ENCODE measurements at regions not wholly inside any gene's neighbourhood (a gene's known extent, or its start where the extent isn't known, plus 50 kb on each side); places are given as distances from the start of the nearest gene placed in this dataset.

DNA sequence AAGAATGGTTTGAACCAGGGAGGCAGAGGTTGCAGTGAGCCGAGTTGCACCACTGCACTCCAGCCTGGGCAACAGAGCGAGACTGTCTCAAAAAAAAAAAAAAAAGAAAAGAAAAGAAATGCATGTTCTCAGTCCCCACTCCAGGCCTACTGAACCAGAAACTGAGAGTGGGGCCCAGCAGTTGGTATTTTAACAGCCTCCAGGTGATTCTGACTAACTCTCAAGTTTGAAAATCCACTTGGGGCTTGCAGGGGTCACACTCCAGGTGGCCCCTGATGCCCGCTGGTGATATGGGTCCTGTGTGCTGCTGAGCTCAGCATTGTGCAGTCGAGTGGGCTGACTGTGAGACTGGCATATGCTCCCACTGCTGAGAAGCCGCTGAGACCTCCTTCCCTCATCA is 133.7 kb upstream of the C2CD4B start:
- Histone ChIP-seq H3K27me3 (ENCODE audit: control insufficient read depth, insufficient read depth, low read length) (peaks cover 26% of the 10 kb centered on the region), H3K9me3 (ENCODE audit: control insufficient read depth, insufficient read depth, low read length) (no peaks in the 10 kb centered on the region), H3K27ac (ENCODE audit: low read depth, low read length) (no peak overlapping the region), H3K4me3 (ENCODE audit: low read depth, low read length) (no peak overlapping the region)
- no peak for DNase-seq (ENCODE audit: low read depth, low spot score)
- ChIA-PET CTCF (no interaction called here), POLR2A (interaction anchor here (0.6 kb wide), 1 partner anchor 70 kb away, joined by 3 read pairs; no protein-coding TSS in a partner anchor)
- TF ChIP-seq, protein P1, sequence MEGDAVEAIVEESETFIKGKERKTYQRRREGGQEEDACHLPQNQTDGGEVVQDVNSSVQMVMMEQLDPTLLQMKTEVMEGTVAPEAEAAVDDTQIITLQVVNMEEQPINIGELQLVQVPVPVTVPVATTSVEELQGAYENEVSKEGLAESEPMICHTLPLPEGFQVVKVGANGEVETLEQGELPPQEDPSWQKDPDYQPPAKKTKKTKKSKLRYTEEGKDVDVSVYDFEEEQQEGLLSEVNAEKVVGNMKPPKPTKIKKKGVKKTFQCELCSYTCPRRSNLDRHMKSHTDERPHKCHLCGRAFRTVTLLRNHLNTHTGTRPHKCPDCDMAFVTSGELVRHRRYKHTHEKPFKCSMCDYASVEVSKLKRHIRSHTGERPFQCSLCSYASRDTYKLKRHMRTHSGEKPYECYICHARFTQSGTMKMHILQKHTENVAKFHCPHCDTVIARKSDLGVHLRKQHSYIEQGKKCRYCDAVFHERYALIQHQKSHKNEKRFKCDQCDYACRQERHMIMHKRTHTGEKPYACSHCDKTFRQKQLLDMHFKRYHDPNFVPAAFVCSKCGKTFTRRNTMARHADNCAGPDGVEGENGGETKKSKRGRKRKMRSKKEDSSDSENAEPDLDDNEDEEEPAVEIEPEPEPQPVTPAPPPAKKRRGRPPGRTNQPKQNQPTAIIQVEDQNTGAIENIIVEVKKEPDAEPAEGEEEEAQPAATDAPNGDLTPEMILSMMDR (IDR thresholded peaks at IDR 0.05; ENCODE audit: low read depth, low read length), result no peak

DNA sequence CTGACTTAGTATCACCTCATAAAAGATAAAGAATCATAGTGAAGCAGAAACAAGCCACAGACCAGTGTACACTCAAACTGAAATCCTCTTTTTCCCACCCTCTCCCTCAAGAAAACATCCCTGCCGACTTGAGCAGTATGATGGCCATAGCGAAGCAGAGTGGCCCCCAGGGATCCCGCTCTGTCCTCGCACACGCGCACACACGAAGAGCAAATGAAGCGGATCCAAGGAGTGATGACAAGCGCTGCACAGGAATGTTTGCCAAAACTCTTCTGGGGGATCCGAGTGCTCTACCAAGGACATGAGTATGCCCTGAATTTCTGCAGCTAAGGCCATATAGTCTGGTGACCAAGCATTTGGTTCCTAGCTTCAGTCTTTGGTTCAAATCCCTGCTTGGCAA is 134.5 kb upstream of the C2CD4B start:
- ChIA-PET POLR2A (interaction anchor here (0.6 kb wide), 1 partner anchor 71 kb away, joined by 3 read pairs; no protein-coding TSS in a partner anchor), CTCF (no interaction called here)
- Histone ChIP-seq H3K9me3 (ENCODE audit: control insufficient read depth, insufficient read depth, low read length) (no peaks in the 10 kb centered on the region), H3K27me3 (ENCODE audit: control insufficient read depth, insufficient read depth, low read length) (peaks cover 24% of the 10 kb centered on the region), H3K4me3 (ENCODE audit: low read depth, low read length) (no peak overlapping the region), H3K27ac (ENCODE audit: low read depth, low read length) (no peak overlapping the region)
- DNase-seq (ENCODE audit: low read depth, low spot score), result no peak
- TF ChIP-seq, protein P1 (IDR thresholded peaks at IDR 0.05; ENCODE audit: low read depth, low read length), result no peak

DNA sequence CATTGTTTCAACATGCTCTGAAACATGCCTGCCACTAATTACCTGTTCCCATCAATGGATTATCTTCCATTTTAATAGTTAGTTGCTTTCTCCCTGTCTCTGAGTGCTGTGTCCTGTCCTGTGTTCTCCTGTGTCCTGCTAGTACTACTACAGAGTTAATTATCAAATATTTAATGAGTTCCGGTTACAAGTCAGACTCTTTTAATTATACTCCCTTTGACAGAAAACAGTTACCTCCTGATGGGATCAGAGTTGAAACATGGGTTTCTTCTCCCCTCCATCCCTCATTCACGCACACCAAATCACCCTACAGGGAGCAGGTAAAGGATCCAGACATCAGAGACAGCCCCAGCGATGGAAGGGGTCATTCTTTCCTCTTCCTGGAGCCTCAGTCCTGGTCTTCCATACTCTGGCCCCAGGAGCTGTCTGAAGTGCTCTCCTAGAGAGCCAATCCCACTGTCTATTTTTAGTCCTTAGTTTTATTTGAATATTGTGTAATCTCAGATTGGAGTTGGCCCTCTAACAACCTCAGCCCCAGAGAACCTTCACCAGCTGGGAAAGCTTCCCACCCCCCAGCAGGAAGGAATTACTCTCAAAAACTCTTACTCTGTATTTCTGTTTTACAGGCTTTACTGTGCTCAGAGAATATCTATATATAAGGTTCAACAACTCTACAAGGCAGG is 137.0 kb upstream of the C2CD4B start:
- ChIA-PET POLR2A (no interaction called here), CTCF (no interaction called here)
- Histone ChIP-seq H3K4me3 (ENCODE audit: low read depth, low read length) (no peak overlapping the region), H3K27me3 (ENCODE audit: control insufficient read depth, insufficient read depth, low read length) (peaks cover 11% of the 10 kb centered on the region), H3K9me3 (ENCODE audit: control insufficient read depth, insufficient read depth, low read length) (no peaks in the 10 kb centered on the region), H3K27ac (ENCODE audit: low read depth, low read length) (no peak overlapping the region)
- no peak for DNase-seq (ENCODE audit: low read depth, low spot score)
- TF ChIP-seq, protein P1 (IDR thresholded peaks at IDR 0.05; ENCODE audit: low read depth, low read length), result no peak

DNA sequence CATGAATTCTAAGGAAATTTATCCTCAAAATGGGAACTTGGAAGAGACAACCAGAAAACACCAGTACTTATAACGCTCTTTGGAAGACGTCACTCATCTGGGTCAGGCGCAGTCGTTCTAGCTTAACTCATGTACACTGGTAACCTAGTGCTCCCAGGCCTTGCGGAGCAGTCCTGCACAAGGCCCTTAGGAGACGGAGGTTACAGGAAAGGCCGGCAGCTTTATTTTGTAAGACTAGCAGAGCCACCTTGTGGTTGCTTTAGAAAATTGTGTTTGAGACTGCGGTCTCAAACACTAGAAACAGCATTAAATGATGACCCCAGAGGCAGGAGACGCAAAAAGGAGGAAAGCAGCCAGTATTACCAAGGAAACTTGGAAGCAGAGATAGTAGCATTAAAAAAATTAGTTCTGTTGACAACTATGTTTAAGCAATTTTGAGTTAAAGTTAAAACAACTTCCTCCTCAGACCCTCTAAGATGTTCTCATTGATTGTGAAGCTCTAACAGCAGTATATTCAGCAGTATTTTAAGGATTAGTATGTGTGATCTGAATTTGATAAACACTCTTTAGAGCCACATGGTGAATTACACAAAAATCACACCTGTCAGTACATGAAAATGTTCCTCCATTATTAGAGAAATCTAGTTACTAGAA is 141.9 kb upstream of the C2CD4B start:
- no peak overlapping the region for H3K27ac ChIP-seq (ENCODE audit: low read depth, low read length)

More for the DNA sequence above, 141.9 kb upstream of the C2CD4B start:
- no peaks in the 10 kb centered on the region for H3K9me3 ChIP-seq (ENCODE audit: control insufficient read depth, insufficient read depth, low read length)
- TF ChIP-seq, protein P1 (IDR thresholded peaks at IDR 0.05; ENCODE audit: low read depth, low read length), result peak; percentile 73
- CTCF ChIA-PET, result interaction anchor here (0.6 to 2.9 kb wide), 37 partner anchors 9 to 473 kb away, joined by 3 to 22 read pairs (median 4); partner anchors contain the start of genes C2CD4A and VPS13C
- peaks cover 3% of the 10 kb centered on the region for H3K27me3 ChIP-seq (ENCODE audit: control insufficient read depth, insufficient read depth, low read length)
- peak; percentile 23 for DNase-seq (ENCODE audit: low read depth, low spot score)
- POLR2A ChIA-PET, result interaction anchor here (0.6 kb wide), 1 partner anchor 146 kb away, joined by 4 read pairs; no protein-coding TSS in a partner anchor
- H3K4me3 ChIP-seq (ENCODE audit: low read depth, low read length), result no peak overlapping the region

Measured in AG04450 (cell line).